ENCODE measurements at regions not wholly inside any gene's neighbourhood (a gene's known extent, or its start where the extent isn't known, plus 50 kb on each side); places are given as distances from the start of the nearest gene placed in this dataset.

DNA sequence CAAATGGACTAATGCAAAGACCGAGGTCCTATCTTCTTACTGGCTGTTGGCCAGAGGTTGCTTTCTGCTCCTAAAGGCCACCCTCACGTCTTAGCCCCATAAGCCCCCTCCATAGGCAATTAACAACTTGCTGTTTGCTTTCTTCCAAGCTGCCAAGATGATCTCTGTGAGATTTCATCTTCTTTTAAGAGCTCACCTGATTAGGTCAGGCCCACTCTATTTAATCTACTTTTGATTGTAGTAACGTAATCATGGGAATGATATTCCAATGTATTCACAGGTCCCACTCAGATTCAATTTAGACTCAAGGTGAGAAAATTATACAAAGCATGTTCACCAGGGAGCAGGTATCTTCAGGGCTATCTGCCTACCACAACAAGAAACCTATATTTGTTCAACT, 84.4 kb upstream of the RAD23B start:
- TF ChIP-seq YY1 (IDR thresholded peaks at IDR 0.05; ENCODE audit: insufficient read depth, insufficient read length) (no peak), ZNF274 (IDR thresholded peaks at IDR 0.05; ENCODE audit: low read depth, low read length) (no peak)
